HepG2 (cell line): ENCODE measurements at regions not wholly inside any gene's neighbourhood (a gene's known extent, or its start where the extent isn't known, plus 50 kb on each side); places are given as distances from the start of the nearest gene placed in this dataset.

ENCODE experiments used
- CAMTA2 ChIP-seq: sonication (generic); formaldehyde crosslinking; IDR thresholded peaks from 2 replicates; pipeline ENCODE4 v1.4.0; 2020; ENCODE audit warnings: mild to moderate bottlenecking, missing genetic modification reagents, borderline replicate concordance
- CBFB ChIP-seq: sonication (generic); formaldehyde crosslinking; IDR thresholded peaks from 2 replicates; pipeline ENCODE4 v1.4.0; 2020; ENCODE audit warnings: missing genetic modification reagents
- CTCF ChIP-seq: sonication (generic); formaldehyde crosslinking; IDR thresholded peaks from 2 replicates; pipeline ENCODE4 v1.5.0; 2020; ENCODE audit warnings: mild to moderate bottlenecking, missing genetic modification reagents, moderate library complexity
- NR2F1 ChIP-seq, 2 experiments: fragments of 450-650 bp in 1 of 2; formaldehyde crosslinking in 1 of 2; IDR thresholded peaks; 2 replicates each; pipeline versions ENCODE4 v1.5.0 to v1.6.1; 2016 to 2020; ENCODE audit warnings: mild to moderate bottlenecking in 1 of 2, missing compliant biosample characterization in 1 of 2, missing genetic modification reagents in 1 of 2, moderate library complexity in 1 of 2
- REST ChIP-seq, 2 experiments: IDR thresholded peaks; 2 replicates each; pipeline ENCODE4 v1.6.1; 2011 to 2012; ENCODE audit warnings: low read length in 2 of 2, borderline replicate concordance in 1 of 2, low read depth in 1 of 2, mild to moderate bottlenecking in 1 of 2, moderate library complexity in 1 of 2

GRCh38 chr14:53526200-53526599 is 373.1 kb upstream of the DDHD1 start:
- TF ChIP-seq REST (IDR thresholded peaks at IDR 0.05; ENCODE audit: borderline replicate concordance in 1 of 2, low read depth in 1 of 2, low read length in 2 of 2), result no peak
- no peak for TF ChIP-seq CAMTA2 (CRISPR knock-in tag)
- no peak for TF ChIP-seq CTCF
- TF ChIP-seq CBFB (CRISPR knock-in tag), result no peak
- TF ChIP-seq NR2F1 (CRISPR knock-in tag; IDR thresholded peaks at IDR 0.05), result no peak
